Gastrocnemius medialis (tissue), 4 donors: ENCODE measurements at regions not wholly inside any gene's neighbourhood (a gene's known extent, or its start where the extent isn't known, plus 50 kb on each side); places are given as distances from the start of the nearest gene placed in this dataset.

Experiments
- ATAC-seq, 2 donors: fragments of 150-250 bp; one replicate each; pipeline ENCODE4 v1.9.1; 2016
- DNase-seq, 2 donors: peaks; one replicate each; pipeline ENCODE4 v3.0.0-alpha.2; 2019
- H3K27ac ChIP-seq, 4 donors: fragments of 200-600 bp; sonication (generic); 1 replicate in 1 of 4; 2 replicates in 3 of 4; pipeline ENCODE4 v1.5.1; 2016 to 2018; ENCODE audit warnings: mild to moderate bottlenecking in 2 of 4, moderate library complexity in 1 of 4
- H3K27me3 ChIP-seq, 3 donors: fragments of 200-600 bp; sonication (generic) in 2 of 3; 1 replicate in 1 of 3; 2 replicates in 2 of 3; pipeline versions ENCODE4 v1.5.1 to v1.6.0; 2016 to 2019; ENCODE audit warnings: mild to moderate bottlenecking in 1 of 3, moderate library complexity in 1 of 3
- H3K36me3 ChIP-seq, 2 donors: fragments of 200-600 bp; sonication (generic) in 1 of 2; one replicate each; pipeline ENCODE4 v1.5.1; 2017 to 2018
- H3K4me1 ChIP-seq, 2 donors: fragments of 200-600 bp; sonication (generic) in 1 of 2; one replicate each; pipeline ENCODE4 v1.5.1; 2016 to 2017; ENCODE audit warnings: mild to moderate bottlenecking in 2 of 2
- H3K4me3 ChIP-seq, 4 donors: fragments of 200-600 bp; sonication (generic) in 3 of 4; 1 replicate in 1 of 4; 2 replicates in 3 of 4; pipeline ENCODE4 v1.5.1; 2016 to 2019; ENCODE audit warnings: mild to moderate bottlenecking in 2 of 4
- H3K9me3 ChIP-seq, 3 donors: fragments of 200-600 bp; sonication (generic) in 2 of 3; 1 replicate in 1 of 3; 2 replicates in 2 of 3; pipeline ENCODE4 v1.5.1; 2016 to 2019
- POLR2A ChIP-seq, 2 donors: fragments of 450-650 bp; IDR thresholded peaks; one replicate each; pipeline ENCODE4 v1.6.1; 2017; ENCODE audit warnings: antibody characterized with exemption in 2 of 2, mild to moderate bottlenecking in 2 of 2, moderate library complexity in 2 of 2
- in situ Hi-C, 4 donors: fragments of 200-750 bp; cut with MboI; loops; one replicate each; pipeline versions ENCODE4 v1.15.0 to v1.8.0; 2017; ENCODE audit warnings: low sequenced_read_pairs in 4 of 4
- intact Hi-C: fragments of 100-400 bp; cut with DNase I; formaldehyde crosslinking; loops from one replicate; pipeline ENCODE4 v1.15.1; 2023; ENCODE audit warnings: low total_unique reads
- TF ChIP-seq, protein P1 (sequence below), 5 experiments: fragments of 450-650 bp in 3 of 5; fragments of 200-600 bp in 2 of 5; sonication (generic) in 2 of 5; IDR thresholded peaks in 4 of 5; conservative IDR thresholded peaks in 1 of 5; 1 replicate in 4 of 5; 2 replicates in 1 of 5; pipeline ENCODE4 v1.5.1; 2016 to 2019; ENCODE audit warnings: antibody characterized with exemption in 5 of 5, mild to moderate bottlenecking in 3 of 5, moderate library complexity in 3 of 5

DNA sequence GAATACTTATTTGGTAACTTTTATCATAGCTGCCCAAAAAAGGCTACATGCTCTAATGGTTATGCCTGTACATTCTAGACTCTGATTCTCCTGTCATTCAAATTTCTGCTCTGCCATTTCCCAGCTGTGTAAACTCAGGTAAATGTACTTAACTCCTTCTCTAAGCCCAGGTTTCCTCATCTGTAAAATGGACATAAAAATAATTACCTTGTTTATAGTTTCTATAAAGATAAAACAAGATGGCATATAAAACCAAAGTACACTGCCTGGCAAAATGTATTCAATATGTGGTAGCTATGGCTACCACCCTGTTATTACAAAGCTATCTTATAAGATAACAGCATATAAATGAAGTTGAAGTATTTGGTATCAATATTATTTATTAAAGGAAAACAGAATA, 158.8 kb downstream of the PPARGC1A start:
- intact Hi-C loops (no loop called here), in situ Hi-C loops (no loop called here)
- no peaks in the 10 kb centered on the region for H3K9me3 ChIP-seq
- H3K27me3 ChIP-seq, result no peaks in the 10 kb centered on the region
- H3K27ac ChIP-seq, result no peak overlapping the region
- H3K4me3 ChIP-seq, result no peak overlapping the region
- H3K4me1 ChIP-seq, result peaks cover 0 to 3% of the 10 kb centered on the region in 2 donors
- no peak for ATAC-seq
- TF ChIP-seq POLR2A (IDR thresholded peaks at IDR 0.05), result no peak
- TF ChIP-seq, protein P1, sequence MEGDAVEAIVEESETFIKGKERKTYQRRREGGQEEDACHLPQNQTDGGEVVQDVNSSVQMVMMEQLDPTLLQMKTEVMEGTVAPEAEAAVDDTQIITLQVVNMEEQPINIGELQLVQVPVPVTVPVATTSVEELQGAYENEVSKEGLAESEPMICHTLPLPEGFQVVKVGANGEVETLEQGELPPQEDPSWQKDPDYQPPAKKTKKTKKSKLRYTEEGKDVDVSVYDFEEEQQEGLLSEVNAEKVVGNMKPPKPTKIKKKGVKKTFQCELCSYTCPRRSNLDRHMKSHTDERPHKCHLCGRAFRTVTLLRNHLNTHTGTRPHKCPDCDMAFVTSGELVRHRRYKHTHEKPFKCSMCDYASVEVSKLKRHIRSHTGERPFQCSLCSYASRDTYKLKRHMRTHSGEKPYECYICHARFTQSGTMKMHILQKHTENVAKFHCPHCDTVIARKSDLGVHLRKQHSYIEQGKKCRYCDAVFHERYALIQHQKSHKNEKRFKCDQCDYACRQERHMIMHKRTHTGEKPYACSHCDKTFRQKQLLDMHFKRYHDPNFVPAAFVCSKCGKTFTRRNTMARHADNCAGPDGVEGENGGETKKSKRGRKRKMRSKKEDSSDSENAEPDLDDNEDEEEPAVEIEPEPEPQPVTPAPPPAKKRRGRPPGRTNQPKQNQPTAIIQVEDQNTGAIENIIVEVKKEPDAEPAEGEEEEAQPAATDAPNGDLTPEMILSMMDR (IDR thresholded peaks at IDR 0.05 in 4 of 5, conservative IDR thresholded peaks at IDR 0.05 in 1 of 5), result no peak
- no peak for DNase-seq
- no peaks in the 10 kb centered on the region for H3K36me3 ChIP-seq

DNA sequence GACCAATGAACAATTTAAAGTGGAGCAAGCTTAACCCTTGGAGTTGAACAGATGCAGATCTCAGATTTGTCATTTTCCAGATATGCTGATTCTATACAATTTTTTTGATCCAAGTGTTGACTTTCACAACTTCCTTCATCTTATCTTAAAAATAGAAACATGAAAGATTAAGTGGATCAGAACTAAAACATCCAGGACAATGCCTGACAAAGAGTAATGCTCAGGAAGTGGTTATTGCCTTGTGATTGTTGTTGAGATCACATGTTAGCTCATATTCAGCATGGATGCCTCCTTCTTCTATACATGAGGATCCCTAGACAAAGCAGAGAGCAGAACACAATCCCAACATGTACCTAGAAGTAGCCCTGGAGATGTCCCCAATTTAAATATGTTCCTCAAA, 160.9 kb downstream of the PPARGC1A start:
- TF ChIP-seq POLR2A (IDR thresholded peaks at IDR 0.05), result no peak
- TF ChIP-seq, protein P1 (IDR thresholded peaks at IDR 0.05 in 4 of 5, conservative IDR thresholded peaks at IDR 0.05 in 1 of 5), result no peak
- Histone ChIP-seq H3K4me1 (peaks cover 0 to 3% of the 10 kb centered on the region in 2 donors), H3K27ac (no peak overlapping the region), H3K9me3 (no peaks in the 10 kb centered on the region), H3K36me3 (no peaks in the 10 kb centered on the region), H3K27me3 (no peaks in the 10 kb centered on the region), H3K4me3 (no peak overlapping the region)
- DNase-seq, result no peak
- intact Hi-C loops (no loop called here), in situ Hi-C loops (no loop called here)
- no peak for ATAC-seq

DNA sequence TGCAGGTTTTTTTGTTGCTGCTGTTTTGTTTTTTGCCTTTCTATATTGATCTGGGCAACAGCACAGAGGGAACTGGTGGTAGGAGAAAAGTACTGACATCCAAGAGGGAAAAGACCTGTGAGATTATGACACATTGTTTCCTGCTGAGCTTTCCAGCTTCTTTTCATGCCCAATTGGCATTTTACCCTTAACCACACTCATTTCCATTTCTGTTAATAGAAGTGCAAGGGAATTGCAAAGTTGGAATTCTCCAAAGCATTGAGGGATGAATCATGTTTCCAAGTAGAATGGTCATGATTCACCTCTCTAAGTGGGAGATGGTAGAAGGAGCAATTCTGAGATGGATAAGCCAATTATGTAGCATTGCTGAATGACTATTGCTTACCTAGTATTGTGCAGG, 161.5 kb downstream of the PPARGC1A start:
- no peaks in the 10 kb centered on the region for H3K9me3 ChIP-seq
- H3K4me3 ChIP-seq, result no peak overlapping the region
- no peaks in the 10 kb centered on the region for H3K36me3 ChIP-seq
- ATAC-seq (peak; percentile 77 to 83), DNase-seq (no peak)
- intact Hi-C loops, result no loop called here
- H3K27ac ChIP-seq, result no peak overlapping the region
- in situ Hi-C loops, result no loop called here
- TF ChIP-seq, protein P1 (IDR thresholded peaks at IDR 0.05 in 4 of 5, conservative IDR thresholded peaks at IDR 0.05 in 1 of 5), result no peak
- no peak for TF ChIP-seq POLR2A (IDR thresholded peaks at IDR 0.05)
- H3K27me3 ChIP-seq, result no peaks in the 10 kb centered on the region
- H3K4me1 ChIP-seq, result peaks cover 0 to 3% of the 10 kb centered on the region in 2 donors

DNA sequence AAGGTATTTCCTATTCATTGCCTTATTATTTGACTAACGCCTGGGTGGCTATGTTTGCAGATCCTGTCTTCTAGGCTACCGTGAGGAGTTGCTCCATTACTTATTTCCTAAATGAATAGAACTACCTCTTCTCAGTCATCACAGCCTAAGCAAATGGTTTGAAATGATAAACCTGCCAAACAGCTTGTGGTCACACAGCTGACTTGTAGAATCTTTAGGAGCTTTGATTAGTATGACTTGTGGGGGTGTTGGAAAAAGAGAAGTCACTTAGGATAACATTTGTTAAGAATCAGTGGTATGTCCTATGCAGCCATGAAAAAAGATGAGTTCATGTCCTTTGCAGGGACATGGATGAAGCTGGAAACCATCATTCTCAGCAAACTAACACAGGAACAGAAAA, 169.3 kb downstream of the PPARGC1A start:
- Histone ChIP-seq H3K36me3 (no peaks in the 10 kb centered on the region), H3K4me3 (no peak overlapping the region), H3K27ac (no peak overlapping the region), H3K4me1 (no peaks in the 10 kb centered on the region), H3K27me3 (no peaks in the 10 kb centered on the region), H3K9me3 (no peaks in the 10 kb centered on the region)
- DNase-seq (no peak), ATAC-seq (no peak)
- intact Hi-C loops (no loop called here), in situ Hi-C loops (no loop called here)
- no peak for TF ChIP-seq POLR2A (IDR thresholded peaks at IDR 0.05)
- TF ChIP-seq, protein P1 (IDR thresholded peaks at IDR 0.05 in 4 of 5, conservative IDR thresholded peaks at IDR 0.05 in 1 of 5), result no peak

DNA sequence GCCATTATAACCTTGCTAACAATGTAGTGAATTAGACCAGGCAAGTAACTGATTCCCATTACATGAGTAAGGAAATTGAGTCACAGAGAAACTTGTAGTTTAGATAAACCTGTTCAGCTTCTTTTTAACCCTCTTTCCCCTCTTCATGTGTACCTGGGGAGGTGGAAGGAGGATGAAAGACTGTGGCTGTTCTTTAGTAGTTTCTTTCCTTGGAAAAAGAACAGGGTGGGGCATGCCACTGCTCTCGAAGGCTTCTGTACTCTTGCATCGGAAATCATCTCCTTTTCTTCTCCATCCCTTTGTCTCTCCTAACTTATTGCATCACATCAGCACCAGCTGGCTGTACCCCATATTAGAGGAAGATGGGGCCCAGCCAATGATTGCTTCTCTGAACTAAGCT, 171.4 kb downstream of the PPARGC1A start:
- Histone ChIP-seq H3K36me3 (no peaks in the 10 kb centered on the region), H3K9me3 (no peaks in the 10 kb centered on the region), H3K4me1 (no peaks in the 10 kb centered on the region), H3K27ac (no peak overlapping the region), H3K27me3 (no peaks in the 10 kb centered on the region), H3K4me3 (no peak overlapping the region)
- in situ Hi-C loops (no loop called here), intact Hi-C loops (loop anchor here (5.0 kb wide), 1 partner anchor 351 kb away; no protein-coding TSS in a partner anchor)
- no peak for ATAC-seq
- TF ChIP-seq, protein P1 (IDR thresholded peaks at IDR 0.05 in 4 of 5, conservative IDR thresholded peaks at IDR 0.05 in 1 of 5), result no peak
- TF ChIP-seq POLR2A (IDR thresholded peaks at IDR 0.05), result no peak
- no peak for DNase-seq
